Thyroid gland (tissue), 4 donors: ENCODE measurements at regions not wholly inside any gene's neighbourhood (a gene's known extent, or its start where the extent isn't known, plus 50 kb on each side); places are given as distances from the start of the nearest gene placed in this dataset.

ENCODE experiments used
- CTCF ChIP-seq, 6 experiments: fragments of 200-600 bp in 3 of 6; fragments of 450-650 bp in 3 of 6; sonication (generic) in 3 of 6; IDR thresholded peaks; one replicate each; pipeline ENCODE4 v1.5.1; 2016 to 2019; ENCODE audit warnings: antibody characterized with exemption in 6 of 6, mild to moderate bottlenecking in 2 of 6, inconsistent platforms in 1 of 6, moderate library complexity in 1 of 6
- POLR2A ChIP-seq, 2 donors: fragments of 450-650 bp; IDR thresholded peaks; one replicate each; pipeline ENCODE4 v1.6.1; 2017; ENCODE audit warnings: antibody characterized with exemption in 2 of 2, mild to moderate bottlenecking in 2 of 2, moderate library complexity in 1 of 2

GRCh38 chr7:17624379-17624778, 315.9 kb downstream of the SNX13 start:
- TF ChIP-seq POLR2A (IDR thresholded peaks at IDR 0.05) (no peak), CTCF (IDR thresholded peaks at IDR 0.05) (no peak)
